H9 (cell line): ENCODE measurements at regions not wholly inside any gene's neighbourhood (a gene's known extent, or its start where the extent isn't known, plus 50 kb on each side); places are given as distances from the start of the nearest gene placed in this dataset.
A peak's percentile ranks its signal among the peaks of the same experiment; 100 is the strongest.
"Not testable (repeated sequence)": the region's sequence is repeated elsewhere in the genome, so short reads cannot be mapped to it uniquely, and the experiment has no call there.

Experiments used
- DNase-seq: peaks from one replicate; pipeline ENCODE4 v3.0.0-alpha.2; 2017
- H2AFZ ChIP-seq: one replicate; pipeline ENCODE4 v1.6.1; 2013; ENCODE audit warnings: mild to moderate bottlenecking, low read length, control low read depth, moderate library complexity
- H2AK5ac ChIP-seq: 2 replicates; pipeline ENCODE4 v1.6.1; 2013; ENCODE audit warnings: low read length, control low read depth, mixed read lengths; ENCODE audit not compliant: insufficient read length
- H2BK120ac ChIP-seq: one replicate; pipeline ENCODE4 v1.6.1; 2013; ENCODE audit warnings: low read depth, mild to moderate bottlenecking, low read length, control low read depth, inconsistent platforms; ENCODE audit not compliant: poor library complexity, severe bottlenecking
- H2BK12ac ChIP-seq: 2 replicates; pipeline ENCODE4 v1.6.1; 2013; ENCODE audit warnings: low read length, control low read depth, mixed read lengths, low read depth; ENCODE audit not compliant: insufficient read length
- H2BK15ac ChIP-seq: 2 replicates; pipeline ENCODE4 v1.6.1; 2013; ENCODE audit warnings: low read depth, low read length, control low read depth
- H2BK20ac ChIP-seq: one replicate; pipeline ENCODE4 v1.6.1; 2013; ENCODE audit warnings: low read depth, mild to moderate bottlenecking, low read length, control low read depth, inconsistent platforms; ENCODE audit not compliant: poor library complexity, severe bottlenecking
- H2BK5ac ChIP-seq: 2 replicates; pipeline ENCODE4 v1.6.1; 2013; ENCODE audit warnings: low read length, control low read depth, mixed read lengths; ENCODE audit not compliant: insufficient read length
- H3K14ac ChIP-seq: 2 replicates; pipeline ENCODE4 v1.6.1; 2013; ENCODE audit warnings: low read length, control low read depth; ENCODE audit not compliant: insufficient read depth
- H3K18ac ChIP-seq: 2 replicates; pipeline ENCODE4 v1.6.1; 2013; ENCODE audit warnings: low read depth, mild to moderate bottlenecking, mixed read lengths, low read length, control low read depth; ENCODE audit not compliant: insufficient read length
- H3K23ac ChIP-seq: 2 replicates; pipeline ENCODE4 v1.6.1; 2013; ENCODE audit warnings: low read length, control low read depth, mixed read lengths, low read depth; ENCODE audit not compliant: insufficient read length
- H3K23me2 ChIP-seq: 2 replicates; pipeline ENCODE4 v1.6.1; 2013; ENCODE audit warnings: low read depth, mild to moderate bottlenecking, mixed read lengths, low read length, control low read depth; ENCODE audit not compliant: insufficient read length, poor library complexity, severe bottlenecking
- H3K27ac ChIP-seq: 2 replicates; pipeline ENCODE4 v1.5.1; 2013; ENCODE audit warnings: low read length, control low read depth, mixed read lengths, low read depth; ENCODE audit not compliant: insufficient read length
- H3K27me3 ChIP-seq: 2 replicates; pipeline ENCODE4 v1.6.1; 2013; ENCODE audit warnings: low read length, control low read depth, inconsistent platforms; ENCODE audit not compliant: insufficient read depth
- H3K4ac ChIP-seq: 2 replicates; pipeline ENCODE4 v1.6.1; 2013; ENCODE audit warnings: low read depth, mild to moderate bottlenecking, control low read depth, inconsistent platforms, low read length, moderate library complexity
- H3K4me1 ChIP-seq: 2 replicates; pipeline ENCODE4 v1.6.1; 2013; ENCODE audit warnings: low read length, control low read depth, inconsistent platforms; ENCODE audit not compliant: insufficient read depth
- H3K4me2 ChIP-seq: 2 replicates; pipeline ENCODE4 v1.6.1; 2013; ENCODE audit warnings: low read length, control low read depth, mixed read lengths; ENCODE audit not compliant: insufficient read length, insufficient read depth
- H3K56ac ChIP-seq: 2 replicates; pipeline ENCODE4 v1.6.1; 2013; ENCODE audit warnings: low read depth, mild to moderate bottlenecking, mixed read lengths, low read length, control low read depth; ENCODE audit not compliant: insufficient read length
- H3K79me1 ChIP-seq: 2 replicates; pipeline ENCODE4 v1.6.1; 2013; ENCODE audit warnings: low read depth, mild to moderate bottlenecking, moderate library complexity, low read length, control low read depth, inconsistent platforms; ENCODE audit not compliant: insufficient read depth, poor library complexity, severe bottlenecking
- H3K79me2 ChIP-seq: 2 replicates; pipeline ENCODE4 v1.6.1; 2013; ENCODE audit warnings: low read length, control low read depth, inconsistent platforms; ENCODE audit not compliant: insufficient read depth
- H3K9ac ChIP-seq: 2 replicates; pipeline ENCODE4 v1.6.1; 2013; ENCODE audit warnings: low read length, control low read depth, mixed read lengths; ENCODE audit not compliant: insufficient read length; ENCODE audit errors: extremely low read depth
- H3K9me3 ChIP-seq: one replicate; pipeline ENCODE4 v1.6.1; 2013; ENCODE audit warnings: low read depth, low read length, inconsistent platforms; ENCODE audit not compliant: control insufficient read depth
- H3T11ph ChIP-seq: one replicate; pipeline ENCODE4 v1.6.1; 2013; ENCODE audit warnings: mild to moderate bottlenecking, low read length, control low read depth, inconsistent platforms
- H4K20me1 ChIP-seq: one replicate; pipeline ENCODE4 v1.6.1; 2013; ENCODE audit not compliant: control insufficient read depth, insufficient read length, insufficient read depth
- H4K5ac ChIP-seq: 2 replicates; pipeline ENCODE4 v1.6.1; 2013; ENCODE audit warnings: low read depth, mild to moderate bottlenecking, mixed read lengths, low read length, control low read depth; ENCODE audit not compliant: insufficient read length
- H4K8ac ChIP-seq: replicated peaks from 2 replicates; pipeline ENCODE4 v1.6.1; 2013; ENCODE audit warnings: low read length, control low read depth, mixed read lengths, low read depth; ENCODE audit not compliant: insufficient read length
- H4K91ac ChIP-seq: 2 replicates; pipeline ENCODE4 v1.6.1; 2013; ENCODE audit warnings: low read depth, mild to moderate bottlenecking, moderate library complexity, mixed read lengths, low read length, control low read depth; ENCODE audit not compliant: insufficient read length
- H3K27ac Mint-ChIP-seq, 3 experiments: 2 replicates in 2 of 3; 3 replicates in 1 of 3; pipeline ENCODE4 v1.8.0; 2020 to 2021; ENCODE audit warnings: mixed read lengths in 3 of 3, mild to moderate bottlenecking in 1 of 3, moderate library complexity in 1 of 3
- H3K27me3 Mint-ChIP-seq: 2 replicates; pipeline ENCODE4 v1.8.0; 2021; ENCODE audit warnings: low read depth, mild to moderate bottlenecking, moderate library complexity, mixed read lengths
- H3K36me3 Mint-ChIP-seq, 3 experiments: 2 replicates in 2 of 3; 3 replicates in 1 of 3; pipeline ENCODE4 v1.8.0; 2020 to 2021; ENCODE audit warnings: low read depth in 3 of 3, mixed read lengths in 3 of 3; ENCODE audit not compliant: insufficient read depth in 1 of 3
- H3K4me1 Mint-ChIP-seq, 2 experiments: 2 replicates each; pipeline ENCODE4 v1.8.0; 2020; ENCODE audit warnings: mixed read lengths in 2 of 2
- H3K4me3 Mint-ChIP-seq, 2 experiments: 2 replicates in 1 of 2; 3 replicates in 1 of 2; pipeline ENCODE4 v1.8.0; 2020 to 2021; ENCODE audit warnings: mild to moderate bottlenecking in 2 of 2, mixed read lengths in 2 of 2, moderate library complexity in 1 of 2
- H3K9me3 Mint-ChIP-seq, 2 experiments: 2 replicates in 1 of 2; 3 replicates in 1 of 2; pipeline ENCODE4 v1.8.0; 2020; ENCODE audit warnings: mild to moderate bottlenecking in 2 of 2, mixed read lengths in 2 of 2, moderate library complexity in 1 of 2
- WGBS: extraction: QIAGEN DNeasy Blood & Tissue Kit; methylation state at CpG from one replicate; pipeline ENCODE4 v1.1.7; 2013; ENCODE audit warnings: missing lambda C conversion rate, low lambda C conversion rate, mixed read lengths; ENCODE audit not compliant: insufficient read length; ENCODE audit errors: extremely low coverage; 5-methylcytosine and 5-hydroxymethylcytosine counted together

DNA sequence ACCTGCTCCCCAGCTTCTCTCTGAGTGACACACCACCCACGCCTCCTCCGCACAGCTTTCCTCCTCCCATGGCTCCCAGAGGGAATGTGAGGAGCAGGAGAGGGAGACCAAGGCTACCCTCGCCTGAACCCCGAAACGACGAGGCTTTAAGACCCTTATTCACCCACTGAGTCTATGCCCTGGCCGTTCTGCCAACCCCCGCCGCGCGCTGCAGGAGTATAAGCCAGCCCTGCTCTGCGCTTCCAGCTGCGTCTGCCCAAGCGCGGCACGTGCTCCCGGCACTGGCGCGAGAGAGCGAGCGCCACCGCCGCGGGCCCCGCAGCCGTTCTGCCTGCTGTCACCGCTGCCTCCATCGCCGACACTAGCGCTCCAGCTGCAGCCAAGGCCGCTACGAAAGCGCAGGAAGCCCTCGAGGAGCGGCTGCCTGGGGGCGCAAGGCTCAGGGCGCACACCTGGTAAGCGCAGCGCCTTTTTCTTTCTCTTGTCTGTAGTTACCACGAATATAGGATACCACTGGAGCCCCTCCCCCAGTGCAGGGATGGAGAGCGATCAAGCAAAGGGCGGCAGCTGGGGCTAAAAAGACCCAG, 350.0 kb upstream of the FOLH1 start:
- H2AK5ac ChIP-seq, H2BK20ac ChIP-seq, H4K91ac ChIP-seq, H3K4me1 ChIP-seq, H2BK120ac ChIP-seq, H3K18ac ChIP-seq, H3K14ac ChIP-seq, H3K27me3 Mint-ChIP-seq, H2BK5ac ChIP-seq, H3T11ph ChIP-seq, H3K4ac ChIP-seq, H3K4me1 Mint-ChIP-seq, H3K79me2 ChIP-seq, H3K23me2 ChIP-seq, H3K79me1 ChIP-seq, H2BK12ac ChIP-seq, H3K56ac ChIP-seq, H3K9ac ChIP-seq, H3K23ac ChIP-seq, H2AFZ ChIP-seq, H3K27ac ChIP-seq, H3K4me3 Mint-ChIP-seq, H3K27ac Mint-ChIP-seq, H4K20me1 ChIP-seq, H4K5ac ChIP-seq, H2BK15ac ChIP-seq, H3K4me2 ChIP-seq, H3K27me3 ChIP-seq, H4K8ac ChIP-seq: not testable (repeated sequence)
- Mint-ChIP-seq H3K36me3 (peaks cover 0 to 14% (median 0%) of the 10 kb centered on the region in 3 experiments; a peak in 4 of 7 replicates), H3K9me3 (peaks cover 77 to 81% of the 10 kb centered on the region in 2 experiments)
- peaks cover 26% of the 10 kb centered on the region for H3K9me3 ChIP-seq
- no CpG with 5 or more reads among the region's 42 CpGs for WGBS
- DNase-seq: peak; percentile 18

DNA sequence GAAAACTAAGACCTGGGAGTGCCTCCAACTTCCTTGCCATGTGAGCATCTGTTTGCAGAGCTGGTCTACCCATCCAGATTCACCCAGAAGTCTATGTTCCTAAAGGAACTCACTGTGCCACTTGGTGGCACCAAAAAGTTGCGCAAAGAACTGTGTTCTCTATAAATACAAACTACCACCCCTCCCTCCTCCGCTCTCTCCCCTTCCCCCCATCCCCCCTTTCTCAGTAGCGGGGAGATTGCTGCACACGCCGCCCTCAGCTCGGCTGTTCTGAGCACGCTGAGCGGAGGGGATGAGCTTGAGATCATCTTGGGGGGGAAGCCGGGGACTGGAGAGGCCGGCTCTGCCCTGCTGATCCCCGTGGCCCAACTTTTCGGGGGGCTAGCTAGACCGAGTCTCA, 352.2 kb upstream of the FOLH1 start:
- H4K8ac ChIP-seq, H2BK120ac ChIP-seq, H3K4me2 ChIP-seq, H2BK12ac ChIP-seq, H2BK5ac ChIP-seq, H3K9ac ChIP-seq, H3K4me3 Mint-ChIP-seq, H3K27ac Mint-ChIP-seq, H2BK20ac ChIP-seq, H3K23me2 ChIP-seq, H2AK5ac ChIP-seq, H2AFZ ChIP-seq, H3K14ac ChIP-seq, DNase-seq, H3K27me3 ChIP-seq, H2BK15ac ChIP-seq, H4K5ac ChIP-seq, H3K79me2 ChIP-seq, H3K79me1 ChIP-seq, H3K27ac ChIP-seq, H3T11ph ChIP-seq, H4K91ac ChIP-seq, H3K56ac ChIP-seq, H4K20me1 ChIP-seq, H3K27me3 Mint-ChIP-seq, H3K18ac ChIP-seq, H3K4me1 ChIP-seq, H3K23ac ChIP-seq, H3K4ac ChIP-seq, H3K4me1 Mint-ChIP-seq: not testable (repeated sequence)
- H3K9me3 Mint-ChIP-seq: peaks cover 71 to 77% of the 10 kb centered on the region in 2 experiments
- WGBS: no CpG with 5 or more reads among the region's 13 CpGs
- H3K9me3 ChIP-seq: peaks cover 14% of the 10 kb centered on the region
- H3K36me3 Mint-ChIP-seq: peaks cover 0 to 13% (median 0%) of the 10 kb centered on the region in 3 experiments; a peak in 3 of 7 replicates
